ENCODE measurements at regions not wholly inside any gene's neighbourhood (a gene's known extent, or its start where the extent isn't known, plus 50 kb on each side); places are given as distances from the start of the nearest gene placed in this dataset.

DNA sequence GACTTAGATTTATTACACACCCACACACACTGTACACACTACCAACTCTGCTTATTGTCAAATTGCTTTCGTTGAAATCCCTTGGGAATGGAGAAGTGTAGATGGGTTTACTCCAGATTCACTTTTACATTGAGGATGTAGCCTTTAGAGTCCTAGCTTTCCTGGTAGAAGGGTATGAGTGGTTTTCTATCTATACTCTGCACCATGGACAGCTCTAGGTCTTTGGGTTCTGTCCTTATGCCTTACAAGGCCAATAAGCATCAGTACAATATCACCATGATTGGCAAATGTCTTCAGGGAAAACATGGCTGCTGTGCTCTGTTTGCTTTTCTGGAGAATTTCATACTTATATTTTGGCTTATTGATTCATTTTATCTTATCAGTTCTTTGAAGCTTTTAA lies 1063.9 kb downstream of the SLC6A15 start:
- TF ChIP-seq, protein P1, sequence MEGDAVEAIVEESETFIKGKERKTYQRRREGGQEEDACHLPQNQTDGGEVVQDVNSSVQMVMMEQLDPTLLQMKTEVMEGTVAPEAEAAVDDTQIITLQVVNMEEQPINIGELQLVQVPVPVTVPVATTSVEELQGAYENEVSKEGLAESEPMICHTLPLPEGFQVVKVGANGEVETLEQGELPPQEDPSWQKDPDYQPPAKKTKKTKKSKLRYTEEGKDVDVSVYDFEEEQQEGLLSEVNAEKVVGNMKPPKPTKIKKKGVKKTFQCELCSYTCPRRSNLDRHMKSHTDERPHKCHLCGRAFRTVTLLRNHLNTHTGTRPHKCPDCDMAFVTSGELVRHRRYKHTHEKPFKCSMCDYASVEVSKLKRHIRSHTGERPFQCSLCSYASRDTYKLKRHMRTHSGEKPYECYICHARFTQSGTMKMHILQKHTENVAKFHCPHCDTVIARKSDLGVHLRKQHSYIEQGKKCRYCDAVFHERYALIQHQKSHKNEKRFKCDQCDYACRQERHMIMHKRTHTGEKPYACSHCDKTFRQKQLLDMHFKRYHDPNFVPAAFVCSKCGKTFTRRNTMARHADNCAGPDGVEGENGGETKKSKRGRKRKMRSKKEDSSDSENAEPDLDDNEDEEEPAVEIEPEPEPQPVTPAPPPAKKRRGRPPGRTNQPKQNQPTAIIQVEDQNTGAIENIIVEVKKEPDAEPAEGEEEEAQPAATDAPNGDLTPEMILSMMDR (IDR thresholded peaks at IDR 0.05) = no peak
- TF ChIP-seq POLR2AphosphoS5 (IDR thresholded peaks at IDR 0.05) (no peak), EP300 (IDR thresholded peaks at IDR 0.05) (no peak)

Measured in upper lobe of left lung (tissue), 4 donors.